ENCODE measurements at regions not wholly inside any gene's neighbourhood (a gene's known extent, or its start where the extent isn't known, plus 50 kb on each side); places are given as distances from the start of the nearest gene placed in this dataset.

DNA sequence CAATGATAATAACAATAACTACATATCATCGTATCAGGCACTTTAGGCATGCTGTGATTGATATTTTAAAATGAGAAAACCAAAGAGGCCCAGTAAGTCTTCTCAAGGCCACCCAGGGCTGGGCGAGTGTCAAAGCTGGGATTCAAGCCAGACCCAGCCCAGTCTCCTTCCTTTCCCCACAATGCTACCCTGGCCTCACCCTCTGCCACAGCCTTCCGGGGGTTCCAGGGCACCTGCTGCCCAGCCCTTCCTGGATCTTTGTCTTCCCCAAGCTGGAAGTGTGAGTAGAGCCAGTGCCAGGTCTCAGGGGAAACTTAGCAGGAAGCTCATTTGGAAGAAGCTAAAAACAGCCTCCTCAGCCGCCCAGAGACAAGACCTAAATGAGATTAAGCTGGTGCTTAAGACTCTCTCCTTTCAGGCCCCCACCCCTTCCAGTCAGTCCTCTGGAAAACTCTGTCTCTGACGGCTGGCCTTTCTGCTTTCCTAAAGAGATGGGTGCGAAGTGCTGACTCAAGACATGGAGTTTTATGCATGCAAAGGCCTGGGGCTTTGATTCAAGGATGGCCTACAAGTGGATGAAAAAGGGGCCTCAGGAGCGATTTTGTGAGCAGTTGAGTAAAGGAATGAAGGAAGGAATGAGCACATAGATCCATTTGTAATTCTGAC is 184.2 kb downstream of the KCNA5 start:
- ATAC-seq (ENCODE audit: low read depth) (no peak), DNase-seq (no peak)
- TF ChIP-seq, protein P1, sequence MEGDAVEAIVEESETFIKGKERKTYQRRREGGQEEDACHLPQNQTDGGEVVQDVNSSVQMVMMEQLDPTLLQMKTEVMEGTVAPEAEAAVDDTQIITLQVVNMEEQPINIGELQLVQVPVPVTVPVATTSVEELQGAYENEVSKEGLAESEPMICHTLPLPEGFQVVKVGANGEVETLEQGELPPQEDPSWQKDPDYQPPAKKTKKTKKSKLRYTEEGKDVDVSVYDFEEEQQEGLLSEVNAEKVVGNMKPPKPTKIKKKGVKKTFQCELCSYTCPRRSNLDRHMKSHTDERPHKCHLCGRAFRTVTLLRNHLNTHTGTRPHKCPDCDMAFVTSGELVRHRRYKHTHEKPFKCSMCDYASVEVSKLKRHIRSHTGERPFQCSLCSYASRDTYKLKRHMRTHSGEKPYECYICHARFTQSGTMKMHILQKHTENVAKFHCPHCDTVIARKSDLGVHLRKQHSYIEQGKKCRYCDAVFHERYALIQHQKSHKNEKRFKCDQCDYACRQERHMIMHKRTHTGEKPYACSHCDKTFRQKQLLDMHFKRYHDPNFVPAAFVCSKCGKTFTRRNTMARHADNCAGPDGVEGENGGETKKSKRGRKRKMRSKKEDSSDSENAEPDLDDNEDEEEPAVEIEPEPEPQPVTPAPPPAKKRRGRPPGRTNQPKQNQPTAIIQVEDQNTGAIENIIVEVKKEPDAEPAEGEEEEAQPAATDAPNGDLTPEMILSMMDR (IDR thresholded peaks at IDR 0.05), result no peak
- POLR2A ChIA-PET, result no interaction called here
- intact Hi-C loops (cut with micrococcal nuclease), result no loop called here
- no peak overlapping the region for H3K4me3 Mint-ChIP-seq
- peaks cover 4% of the 10 kb centered on the region for H3K27me3 Mint-ChIP-seq
- H3K27ac Mint-ChIP-seq, result no peak overlapping the region
- H3K36me3 Mint-ChIP-seq (ENCODE audit: low read depth), result no peaks in the 10 kb centered on the region
- H3K9me3 Mint-ChIP-seq, result peaks cover 3% of the 10 kb centered on the region
- H3K4me1 Mint-ChIP-seq, result no peaks in the 10 kb centered on the region
- CTCF ChIA-PET, result no interaction called here

DNA sequence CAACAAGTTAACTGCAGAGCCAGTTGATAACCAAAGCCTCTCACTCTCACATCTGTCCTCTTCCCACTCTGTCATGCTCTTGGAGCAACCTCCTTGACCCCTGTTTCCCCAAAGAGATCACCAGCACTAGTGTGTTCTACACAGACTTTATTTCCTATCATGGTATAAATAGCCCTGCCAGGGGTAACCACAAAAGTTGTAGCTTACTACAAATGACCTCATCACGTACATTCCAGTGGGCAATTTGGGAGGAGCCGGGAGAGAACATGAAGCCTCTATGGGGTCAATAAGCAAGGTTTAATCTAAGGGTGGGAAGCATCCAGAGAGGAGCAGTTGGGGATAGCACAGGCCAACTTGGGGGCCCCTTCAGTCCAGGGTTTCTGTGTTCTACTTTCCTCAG is 186.5 kb downstream of the KCNA5 start:
- ChIA-PET POLR2A (no interaction called here), CTCF (no interaction called here)
- no peaks in the 10 kb centered on the region for H3K36me3 Mint-ChIP-seq (ENCODE audit: low read depth)
- H3K9me3 Mint-ChIP-seq, result peaks cover 3% of the 10 kb centered on the region
- peaks cover 9% of the 10 kb centered on the region for H3K27me3 Mint-ChIP-seq
- no peak overlapping the region for H3K27ac Mint-ChIP-seq
- DNase-seq (no peak), ATAC-seq (ENCODE audit: low read depth) (no peak)
- no peak overlapping the region for H3K4me3 Mint-ChIP-seq
- intact Hi-C loops (cut with micrococcal nuclease), result no loop called here
- TF ChIP-seq, protein P1 (IDR thresholded peaks at IDR 0.05), result no peak
- H3K4me1 Mint-ChIP-seq, result no peaks in the 10 kb centered on the region

DNA sequence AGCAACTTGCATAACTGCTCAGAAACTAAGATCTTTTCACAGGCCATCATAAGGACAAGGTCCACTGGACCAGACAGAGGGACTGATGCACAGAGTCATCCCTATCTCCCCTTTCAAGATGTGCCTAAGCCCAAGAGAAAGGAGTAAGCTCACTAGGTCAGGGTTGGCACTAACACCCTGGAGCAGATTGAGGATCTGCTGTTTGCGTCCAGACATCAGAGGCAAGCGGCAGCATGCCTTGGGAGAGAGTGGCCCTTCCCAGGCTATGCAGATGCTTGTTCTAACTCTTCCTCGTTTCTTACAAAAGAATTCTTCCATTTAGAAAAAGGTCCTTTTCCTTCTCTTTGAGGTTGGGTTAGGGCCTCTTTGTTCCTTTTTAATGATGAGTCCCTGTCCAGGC is 187.2 kb downstream of the KCNA5 start:
- TF ChIP-seq, protein P1 (IDR thresholded peaks at IDR 0.05), result no peak

DNA sequence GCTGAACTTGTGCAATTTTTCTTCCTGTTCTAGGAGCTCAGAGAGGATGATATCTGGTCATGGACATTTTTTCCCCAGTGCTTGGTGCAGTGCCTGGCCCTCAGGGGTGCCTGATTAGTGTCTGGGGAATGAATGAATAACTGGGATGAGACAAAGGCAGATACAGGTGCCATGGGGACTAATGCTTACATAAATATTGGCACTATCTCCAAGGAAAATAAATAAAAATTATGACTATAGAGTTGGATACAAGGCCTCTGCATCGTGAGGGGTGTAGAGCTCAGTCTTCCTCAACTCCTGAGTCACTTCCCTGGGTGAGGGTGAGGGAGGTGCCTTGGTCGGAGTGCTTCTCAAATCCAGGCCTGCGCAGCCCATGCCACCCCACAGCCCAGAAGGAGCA is 188.6 kb downstream of the KCNA5 start:
- TF ChIP-seq, protein P1 (IDR thresholded peaks at IDR 0.05), result no peak
- intact Hi-C loops (cut with micrococcal nuclease), result no loop called here
- POLR2A ChIA-PET, result no interaction called here
- DNase-seq (no peak), ATAC-seq (ENCODE audit: low read depth) (no peak)
- Mint-ChIP-seq H3K9me3 (peaks cover 3% of the 10 kb centered on the region), H3K36me3 (ENCODE audit: low read depth) (no peaks in the 10 kb centered on the region), H3K4me1 (no peaks in the 10 kb centered on the region), H3K27ac (no peak overlapping the region), H3K27me3 (peaks cover 13% of the 10 kb centered on the region), H3K4me3 (no peak overlapping the region)
- CTCF ChIA-PET, result no interaction called here

More for the DNA sequence above, 187.2 kb downstream of the KCNA5 start:
- H3K4me3 Mint-ChIP-seq, result no peak overlapping the region
- H3K27ac Mint-ChIP-seq, result no peak overlapping the region
- H3K27me3 Mint-ChIP-seq, result peaks cover 13% of the 10 kb centered on the region
- intact Hi-C loops (cut with micrococcal nuclease), result no loop called here
- ChIA-PET POLR2A (no interaction called here), CTCF (no interaction called here)
- peaks cover 3% of the 10 kb centered on the region for H3K9me3 Mint-ChIP-seq
- ATAC-seq (ENCODE audit: low read depth), result no peak
- no peaks in the 10 kb centered on the region for H3K36me3 Mint-ChIP-seq (ENCODE audit: low read depth)
- no peaks in the 10 kb centered on the region for H3K4me1 Mint-ChIP-seq
- DNase-seq, result no peak

DNA sequence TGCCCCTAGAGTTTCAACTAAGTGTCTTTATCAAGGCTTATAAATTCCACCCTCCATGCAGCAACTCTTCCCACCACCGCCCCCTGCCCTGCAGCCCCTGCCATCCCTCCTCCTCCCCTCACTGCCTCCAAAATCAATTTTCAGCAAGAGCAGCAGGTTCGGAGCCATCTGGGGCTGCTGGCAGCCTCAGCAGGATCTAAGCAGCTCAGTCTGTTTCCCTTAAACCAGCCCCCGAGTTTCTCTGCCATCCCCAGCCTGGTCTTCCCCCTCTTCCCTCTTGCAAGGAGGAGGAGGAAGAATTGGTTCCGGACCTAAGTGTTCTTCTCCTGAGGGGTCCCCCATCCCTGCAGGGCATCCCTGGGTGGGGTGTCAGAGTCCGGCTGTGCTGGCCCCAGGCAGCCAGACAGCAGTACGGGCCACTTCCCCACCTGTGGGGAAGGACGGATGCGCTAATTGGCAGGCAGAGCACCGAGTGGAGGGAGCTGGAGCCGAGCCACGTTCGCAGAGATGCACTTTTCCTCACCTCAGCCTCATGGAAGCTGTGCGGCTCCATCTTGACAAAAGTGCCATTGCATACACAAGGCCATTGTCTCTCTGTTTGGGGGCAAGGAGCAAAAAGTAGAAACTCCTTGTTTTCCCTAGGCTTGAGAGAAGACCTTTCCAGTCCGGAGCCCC is 189.3 kb downstream of the KCNA5 start:
- intact Hi-C loops (cut with micrococcal nuclease), result no loop called here
- POLR2A ChIA-PET, result no interaction called here
- Mint-ChIP-seq H3K27me3 (peaks cover 15% of the 10 kb centered on the region), H3K9me3 (peaks cover 3% of the 10 kb centered on the region), H3K36me3 (ENCODE audit: low read depth) (no peaks in the 10 kb centered on the region), H3K27ac (no peak overlapping the region), H3K4me3 (no peak overlapping the region), H3K4me1 (no peaks in the 10 kb centered on the region)
- no peak for ATAC-seq (ENCODE audit: low read depth)
- CTCF ChIA-PET, result no interaction called here
- TF ChIP-seq, protein P1 (IDR thresholded peaks at IDR 0.05), result no peak
- no peak for DNase-seq

Data from activated B cell treated with CpG ODN at 0.5 μM for 24 hours (primary cell).